ENCODE measurements at regions not wholly inside any gene's neighbourhood (a gene's known extent, or its start where the extent isn't known, plus 50 kb on each side); places are given as distances from the start of the nearest gene placed in this dataset.

DNA sequence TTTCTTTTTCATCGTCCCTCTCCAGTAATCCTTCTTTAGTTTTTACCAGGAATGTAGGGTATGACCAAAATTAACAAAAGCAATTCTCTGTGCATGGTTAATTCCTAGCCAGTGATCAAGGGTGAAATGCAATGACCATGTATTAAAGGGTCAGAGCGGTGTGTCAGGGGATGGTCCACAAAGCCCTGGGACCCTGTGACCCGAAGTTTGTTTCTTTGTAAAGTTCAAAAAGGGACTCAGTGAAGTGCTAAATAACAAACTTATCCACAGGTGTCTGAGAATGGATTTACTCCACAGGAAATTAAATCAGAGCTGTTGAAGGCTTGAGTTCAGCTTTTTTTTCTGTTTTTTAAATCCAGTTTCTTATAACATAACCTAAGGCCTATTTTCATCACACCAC is 375.7 kb downstream of the GJA1 start:
- TF ChIP-seq CTCF (conservative IDR thresholded peaks at IDR 0.05; ENCODE audit: low read depth, low read length) (no peak), EZH2 (IDR thresholded peaks at IDR 0.05; ENCODE audit: low read length, unreplicated experiment) (no peak)

Data from PC-3 (cell line).